Smooth muscle cell (in vitro differentiated cells): ENCODE measurements at regions not wholly inside any gene's neighbourhood (a gene's known extent, or its start where the extent isn't known, plus 50 kb on each side); places are given as distances from the start of the nearest gene placed in this dataset.

Experiments
- DNase-seq: peaks from one replicate; lab custom pipeline; 2025; ENCODE audit not compliant: unreplicated experiment; lab: John Stamatoyannopoulos, UW
- H2AFZ ChIP-seq: fragments of 200-600 bp; sonication (generic); 2 replicates; pipeline ENCODE4 v1.6.0; 2016; ENCODE audit warnings: antibody characterized with exemption, low read depth, mild to moderate bottlenecking
- H3F3A ChIP-seq: fragments of 200-600 bp; sonication (generic); 2 replicates; pipeline ENCODE4 v1.6.0; 2017; ENCODE audit warnings: antibody characterized with exemption, low read depth
- H3K27ac ChIP-seq: fragments of 200-600 bp; sonication (generic); 2 replicates; pipeline ENCODE4 v1.5.1; 2016; ENCODE audit warnings: low read depth, mild to moderate bottlenecking
- H3K27me3 ChIP-seq: fragments of 200-600 bp; sonication (generic); 2 replicates; pipeline ENCODE4 v1.6.1; 2016; ENCODE audit warnings: low read depth, mild to moderate bottlenecking
- H3K36me3 ChIP-seq: fragments of 200-600 bp; sonication (generic); 2 replicates; pipeline ENCODE4 v1.5.1; 2016; ENCODE audit warnings: low read depth
- H3K4me1 ChIP-seq: fragments of 200-600 bp; sonication (generic); 2 replicates; pipeline ENCODE4 v1.5.1; 2016; ENCODE audit warnings: low read depth
- H3K4me2 ChIP-seq: fragments of 200-600 bp; sonication (generic); 2 replicates; pipeline ENCODE4 v1.6.0; 2016; ENCODE audit warnings: mild to moderate bottlenecking
- H3K4me3 ChIP-seq: fragments of 200-600 bp; sonication (generic); 2 replicates; pipeline ENCODE4 v1.5.1; 2016; ENCODE audit warnings: mild to moderate bottlenecking
- H3K79me2 ChIP-seq: fragments of 200-600 bp; sonication (generic); 2 replicates; pipeline ENCODE4 v1.6.0; 2016; ENCODE audit warnings: low read depth, mild to moderate bottlenecking
- H3K9ac ChIP-seq: fragments of 200-600 bp; sonication (generic); 2 replicates; pipeline ENCODE4 v1.6.0; 2016; ENCODE audit warnings: low read depth
- H3K9me3 ChIP-seq: fragments of 200-600 bp; sonication (generic); replicated peaks from 2 replicates; pipeline ENCODE4 v1.5.1; 2016; ENCODE audit warnings: low read depth
- H4K20me1 ChIP-seq: fragments of 200-600 bp; sonication (generic); 2 replicates; pipeline ENCODE4 v1.6.0; 2016; ENCODE audit warnings: low read depth
- CTCF ChIP-seq: fragments of 200-600 bp; sonication (generic); IDR thresholded peaks from 2 replicates; pipeline ENCODE4 v1.5.1; 2017; ENCODE audit warnings: borderline replicate concordance, mild to moderate bottlenecking, antibody characterized with exemption; ENCODE audit not compliant: insufficient read depth, poor library complexity, severe bottlenecking
- WGBS: methylation state at CpG from one replicate; pipeline ENCODE4 v1.1.7; 2016; ENCODE audit warnings: low lambda C conversion rate; 5-methylcytosine and 5-hydroxymethylcytosine counted together

- Histone ChIP-seq H3K36me3 (no peaks in the 10 kb centered on the region), H3F3A (no peaks in the 10 kb centered on the region), H3K4me2 (no peak overlapping the region), H3K9me3 (no peaks in the 10 kb centered on the region), H3K9ac (no peak overlapping the region), H3K4me1 (no peaks in the 10 kb centered on the region), H3K4me3 (no peak overlapping the region), H3K27ac (no peak overlapping the region), H3K27me3 (no peaks in the 10 kb centered on the region), H2AFZ (no peak overlapping the region), H3K79me2 (no peaks in the 10 kb centered on the region), H4K20me1 (no peaks in the 10 kb centered on the region)
- no peak for DNase-seq
- 48% methylated on average over 1 of the region's 1 CpG for WGBS
- TF ChIP-seq CTCF, result no peak
Measured at GRCh38 chr6:120918137-120918536, 416.1 kb downstream of the TBC1D32 start.

GRCh38 chr6:120916844-120917243 is 417.4 kb downstream of the TBC1D32 start:
- Histone ChIP-seq H3K36me3 (no peaks in the 10 kb centered on the region), H3K4me1 (no peaks in the 10 kb centered on the region), H3K4me3 (no peak overlapping the region), H3K27ac (no peak overlapping the region), H3K9me3 (no peaks in the 10 kb centered on the region), H3F3A (no peaks in the 10 kb centered on the region), H3K27me3 (no peaks in the 10 kb centered on the region), H3K4me2 (no peak overlapping the region), H3K9ac (no peak overlapping the region), H3K79me2 (no peaks in the 10 kb centered on the region), H4K20me1 (no peaks in the 10 kb centered on the region), H2AFZ (no peak overlapping the region)
- WGBS, result 79% methylated on average over 2 of the region's 2 CpGs
- TF ChIP-seq CTCF, result no peak
- DNase-seq, result no peak

- no peak overlapping the region for H3K9ac ChIP-seq
Measured at GRCh38 chr6:120913486-120913885, 420.8 kb downstream of the TBC1D32 start.

More at GRCh38 chr6:120913486-120913885, 420.8 kb downstream of the TBC1D32 start:
- Histone ChIP-seq H3K36me3 (no peaks in the 10 kb centered on the region), H3K4me1 (no peaks in the 10 kb centered on the region), H3K4me2 (no peak overlapping the region), H3F3A (no peaks in the 10 kb centered on the region), H3K27me3 (no peaks in the 10 kb centered on the region), H3K9me3 (no peaks in the 10 kb centered on the region), H4K20me1 (no peaks in the 10 kb centered on the region), H3K79me2 (no peaks in the 10 kb centered on the region), H2AFZ (no peak overlapping the region), H3K4me3 (no peak overlapping the region), H3K27ac (no peak overlapping the region)
- no peak for TF ChIP-seq CTCF
- DNase-seq, result no peak
- 71% methylated on average over 1 of the region's 1 CpG for WGBS
